Right lobe of liver (tissue), 4 donors: ENCODE measurements at regions not wholly inside any gene's neighbourhood (a gene's known extent, or its start where the extent isn't known, plus 50 kb on each side); places are given as distances from the start of the nearest gene placed in this dataset.

Experiments
- CTCF ChIP-seq, 4 donors: fragments of 200-600 bp in 3 of 4; fragments of 450-650 bp in 1 of 4; IDR thresholded peaks; one replicate each; pipeline versions ENCODE4 v1.5.1 to v1.8.0; 2016 to 2022; ENCODE audit warnings: antibody characterized with exemption in 4 of 4, mild to moderate bottlenecking in 2 of 4
- POLR2A ChIP-seq: fragments of 450-650 bp; IDR thresholded peaks from one replicate; pipeline ENCODE4 v1.6.1; 2017; ENCODE audit warnings: antibody characterized with exemption, mild to moderate bottlenecking
- donor health status: DM: no; HTN: no; CAD: no.
- donor health status: DM: no; HTN: no; CAD: no.
- donor health status: DM: no; HTN: yes; CAD: no.

GRCh38 chrX:6382284-6382683 is 152.6 kb downstream of the VCX3A start:
- TF ChIP-seq CTCF (IDR thresholded peaks at IDR 0.05) (no peak), POLR2A (no peak)
